IPS-NIHi7 (cell line): ENCODE measurements at regions not wholly inside any gene's neighbourhood (a gene's known extent, or its start where the extent isn't known, plus 50 kb on each side); places are given as distances from the start of the nearest gene placed in this dataset.

Experiments used
- DNase-seq: peaks from one replicate; pipeline ENCODE4 v3.0.0; 2012; ENCODE audit warnings: mixed read lengths; ENCODE audit errors: extremely low spot score

DNA sequence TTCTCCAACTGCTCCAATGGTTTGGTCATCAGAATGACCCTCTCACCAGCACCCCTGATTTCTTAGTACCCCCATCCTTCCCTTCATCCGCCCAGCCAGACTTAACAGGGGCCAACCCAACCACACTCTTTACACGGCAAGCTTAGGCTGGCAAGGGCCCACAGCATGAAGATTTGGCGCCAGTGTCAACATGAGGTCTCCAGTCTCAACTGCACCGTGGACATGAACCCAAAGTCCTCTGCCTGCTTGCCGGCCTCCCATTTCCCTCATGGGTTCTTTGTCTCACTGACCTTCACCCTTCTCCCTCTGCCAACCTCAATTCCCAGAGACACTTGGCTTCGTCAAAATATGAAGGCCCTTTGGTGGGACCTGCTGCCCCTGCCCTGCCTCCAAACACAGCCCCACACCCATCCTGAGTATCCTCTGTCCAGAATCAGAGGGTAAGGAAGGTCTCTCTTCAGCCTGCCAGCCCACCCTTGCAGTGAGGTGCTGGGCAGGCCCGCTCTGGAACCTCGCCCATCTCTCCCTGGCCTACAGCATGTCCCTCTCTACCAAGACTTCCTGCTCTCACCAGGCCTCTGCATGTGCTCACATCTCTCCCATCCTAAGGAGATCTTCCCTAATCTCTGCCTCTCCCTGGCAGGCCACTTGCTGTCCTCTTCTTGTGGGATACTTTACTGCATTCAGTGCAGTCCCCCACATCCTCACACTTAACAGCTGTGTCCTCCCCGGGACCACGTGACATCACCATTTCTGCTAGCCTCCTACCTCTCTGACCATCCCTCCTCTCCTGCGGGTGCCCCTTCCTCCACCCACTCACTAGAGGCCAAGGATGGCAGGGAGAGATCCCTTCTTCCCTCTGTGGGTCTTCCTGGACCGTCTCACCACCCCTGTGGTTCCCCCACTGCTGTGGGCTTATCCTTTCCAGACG lies 91.7 kb upstream of the ZMIZ1 start:
- no peak for DNase-seq

DNA sequence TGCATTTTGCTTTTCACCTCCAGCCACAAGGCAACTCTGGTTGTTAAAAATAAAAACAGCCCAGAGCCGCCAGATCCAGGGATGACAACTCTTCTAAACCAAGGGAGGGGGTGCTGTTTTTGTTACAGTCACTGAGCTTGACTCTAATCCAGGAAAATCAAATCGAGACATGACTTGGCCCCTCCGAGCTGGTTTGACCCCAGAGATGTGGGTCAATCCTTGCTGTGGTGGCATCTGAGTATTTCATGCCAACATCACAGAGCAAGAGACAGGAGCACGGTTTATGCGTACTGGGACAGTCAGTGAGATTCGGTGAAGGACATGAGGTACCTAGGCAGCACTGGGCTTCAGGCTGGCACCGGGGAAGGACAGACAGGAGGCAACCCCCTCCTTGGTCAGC lies 88.8 kb upstream of the ZMIZ1 start:
- no peak for DNase-seq

DNA sequence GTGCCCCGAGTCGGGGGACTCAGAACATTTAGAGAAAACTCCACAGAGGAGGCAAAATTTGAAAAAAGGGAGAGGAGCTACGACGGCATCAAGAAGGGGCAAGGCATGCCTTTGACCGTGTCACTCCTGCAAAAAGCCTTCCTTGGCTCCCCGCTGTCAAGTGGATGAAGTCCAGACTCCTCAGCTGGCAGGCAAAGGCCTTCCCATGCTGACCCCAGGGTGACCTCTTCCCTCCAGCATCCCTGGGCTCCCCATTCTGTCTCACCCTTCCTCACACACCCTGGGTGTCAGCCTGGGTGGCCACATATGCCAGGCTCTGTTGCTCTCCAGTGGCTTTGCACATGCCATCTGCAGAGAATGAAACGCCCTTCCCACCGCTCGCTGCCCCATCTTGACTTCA lies 88.4 kb upstream of the ZMIZ1 start:
- DNase-seq, result no peak

- DNase-seq, result no peak
These were observed 88.0 kb upstream of the ZMIZ1 start for GRCh38 chr10:78980815-78981214.

GRCh38 chr10:78981257-78981969 lies 87.4 kb upstream of the ZMIZ1 start:
- DNase-seq, result no peak

GRCh38 chr10:78981970-78982281 lies 86.8 kb upstream of the ZMIZ1 start:
- no peak for DNase-seq

GRCh38 chr10:78982726-78983125 lies 86.0 kb upstream of the ZMIZ1 start:
- DNase-seq, result no peak

- DNase-seq, result no peak
These were observed 85.2 kb upstream of the ZMIZ1 start for GRCh38 chr10:78983608-78984007.

DNA sequence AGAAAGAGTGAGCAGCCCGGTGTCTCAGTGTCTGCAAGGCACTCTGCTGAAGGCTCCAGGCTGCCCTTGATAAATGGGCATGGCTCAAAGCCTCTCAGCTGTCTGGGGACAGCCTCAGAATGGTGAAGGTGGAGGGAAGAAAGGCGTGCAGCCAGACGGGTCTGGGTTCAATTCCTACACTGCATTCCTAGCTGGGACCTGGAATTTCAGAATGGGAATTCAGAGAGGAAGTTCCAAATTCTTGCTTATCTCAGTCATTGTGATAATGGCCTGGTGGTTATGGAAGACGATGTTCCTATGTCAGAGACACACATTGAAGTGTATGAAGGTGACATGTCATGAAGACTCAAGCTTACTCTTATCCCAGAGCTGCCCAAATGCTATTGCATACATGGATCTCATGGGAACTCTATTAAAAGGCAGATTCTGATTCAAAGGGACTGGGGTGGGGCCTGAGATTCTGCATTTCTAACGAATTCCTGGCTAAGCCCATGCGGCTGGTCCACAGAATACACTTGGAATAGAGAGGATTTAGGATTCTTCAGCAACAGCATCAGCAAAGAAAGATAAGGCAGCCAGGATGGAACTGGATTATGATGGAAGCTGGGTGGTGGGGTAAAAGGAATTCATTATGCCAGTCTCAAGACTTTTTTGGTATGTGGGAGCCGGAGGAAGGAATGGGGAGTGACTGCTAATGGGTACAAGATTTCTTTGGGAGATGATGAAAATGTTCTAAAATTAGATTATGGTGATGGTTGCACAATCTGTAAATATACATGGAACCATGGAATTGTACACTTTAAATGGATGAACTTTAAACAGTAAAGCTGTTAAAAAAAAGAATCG lies 82.6 kb upstream of the ZMIZ1 start:
- DNase-seq, result no peak

- no peak for DNase-seq
These were observed 77.6 kb upstream of the ZMIZ1 start for GRCh38 chr10:78991187-78991586.

GRCh38 chr10:78992333-78992732 lies 76.4 kb upstream of the ZMIZ1 start:
- DNase-seq, result no peak

DNA sequence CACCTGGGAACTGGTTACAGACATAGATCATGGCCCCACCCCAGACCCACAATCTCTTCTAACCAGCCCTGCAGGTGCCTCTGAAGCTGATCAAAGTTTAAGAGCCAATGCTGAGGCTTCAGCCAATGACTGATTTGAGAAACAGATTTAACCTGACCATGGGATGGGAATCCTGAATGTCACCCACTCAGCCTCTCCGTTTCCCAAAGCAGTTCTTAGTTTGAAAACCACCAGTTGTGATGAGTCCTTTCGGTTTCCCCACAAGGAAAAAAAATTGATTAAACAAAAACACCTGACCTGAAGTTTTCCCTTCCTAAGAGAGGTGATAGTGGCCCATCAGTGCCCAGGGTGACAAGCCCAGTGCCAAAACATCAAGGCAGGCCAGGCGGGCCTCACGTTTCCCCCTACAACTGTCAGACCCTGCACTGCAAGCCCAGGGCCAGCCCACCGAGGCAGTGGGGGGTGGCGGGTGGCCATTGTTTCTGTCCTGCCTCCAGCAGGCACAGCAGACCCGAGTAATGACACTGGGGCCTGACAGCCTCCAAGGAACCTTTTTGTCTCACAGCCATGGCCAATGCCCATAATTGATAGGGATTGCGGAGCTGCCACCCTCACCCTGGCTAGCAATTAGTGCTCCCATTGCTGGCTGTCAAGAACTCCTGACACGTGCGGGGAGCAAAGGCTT lies 75.4 kb upstream of the ZMIZ1 start:
- no peak for DNase-seq

DNA sequence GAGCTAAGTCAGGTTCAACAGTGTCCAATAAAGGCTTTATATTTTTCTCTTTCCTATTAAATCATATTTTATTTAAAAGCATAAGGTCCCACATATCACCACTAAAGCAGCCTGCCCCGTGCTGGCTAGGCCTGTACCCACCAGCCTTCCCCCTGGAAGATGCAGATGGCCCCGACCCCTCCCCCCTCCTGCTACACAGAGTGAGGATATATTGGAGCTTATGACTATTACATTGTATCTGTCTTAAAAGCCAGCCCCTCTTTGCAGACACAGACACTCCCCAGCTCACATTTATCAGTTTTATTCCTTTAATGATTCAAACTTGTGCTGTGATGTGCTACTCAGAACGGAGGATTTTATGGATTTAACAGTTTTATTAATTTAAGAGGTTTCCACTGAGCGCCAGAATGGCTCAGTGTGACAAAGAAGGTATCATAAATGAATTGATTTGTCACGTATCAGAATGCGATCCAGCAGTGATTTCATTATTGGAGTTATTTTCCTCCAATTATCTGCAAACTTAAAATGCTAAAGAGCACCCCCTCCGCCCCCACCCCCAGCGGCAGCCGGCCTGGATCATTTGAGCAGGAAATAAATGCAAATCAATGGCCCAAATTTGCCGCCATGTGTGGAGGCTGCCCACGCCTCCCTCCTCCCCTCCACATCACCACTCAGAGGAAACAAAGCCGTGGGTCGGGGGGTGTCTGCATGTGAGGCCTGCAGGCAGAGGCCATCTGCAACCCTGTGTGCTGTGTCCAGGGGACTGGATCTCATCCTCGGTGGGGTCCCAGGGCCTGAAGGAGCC lies 72.6 kb upstream of the ZMIZ1 start:
- DNase-seq, result no peak

DNA sequence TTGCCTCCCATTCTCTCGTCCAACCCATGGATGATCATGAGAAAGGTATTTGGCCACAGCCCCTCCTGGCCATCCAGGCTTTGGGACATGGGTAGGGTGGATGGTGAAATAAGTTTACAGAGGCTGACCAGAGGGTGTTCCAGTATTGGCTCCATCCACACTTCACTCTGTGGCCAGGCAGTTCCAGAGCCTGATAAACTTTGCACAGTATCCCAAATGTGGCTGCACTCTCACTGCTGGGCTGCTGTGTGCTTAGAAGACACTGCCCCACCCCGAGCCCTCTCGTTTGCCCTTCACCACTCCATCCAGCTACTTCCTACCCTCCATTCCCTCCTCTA lies 72.0 kb upstream of the ZMIZ1 start:
- no peak for DNase-seq

DNA sequence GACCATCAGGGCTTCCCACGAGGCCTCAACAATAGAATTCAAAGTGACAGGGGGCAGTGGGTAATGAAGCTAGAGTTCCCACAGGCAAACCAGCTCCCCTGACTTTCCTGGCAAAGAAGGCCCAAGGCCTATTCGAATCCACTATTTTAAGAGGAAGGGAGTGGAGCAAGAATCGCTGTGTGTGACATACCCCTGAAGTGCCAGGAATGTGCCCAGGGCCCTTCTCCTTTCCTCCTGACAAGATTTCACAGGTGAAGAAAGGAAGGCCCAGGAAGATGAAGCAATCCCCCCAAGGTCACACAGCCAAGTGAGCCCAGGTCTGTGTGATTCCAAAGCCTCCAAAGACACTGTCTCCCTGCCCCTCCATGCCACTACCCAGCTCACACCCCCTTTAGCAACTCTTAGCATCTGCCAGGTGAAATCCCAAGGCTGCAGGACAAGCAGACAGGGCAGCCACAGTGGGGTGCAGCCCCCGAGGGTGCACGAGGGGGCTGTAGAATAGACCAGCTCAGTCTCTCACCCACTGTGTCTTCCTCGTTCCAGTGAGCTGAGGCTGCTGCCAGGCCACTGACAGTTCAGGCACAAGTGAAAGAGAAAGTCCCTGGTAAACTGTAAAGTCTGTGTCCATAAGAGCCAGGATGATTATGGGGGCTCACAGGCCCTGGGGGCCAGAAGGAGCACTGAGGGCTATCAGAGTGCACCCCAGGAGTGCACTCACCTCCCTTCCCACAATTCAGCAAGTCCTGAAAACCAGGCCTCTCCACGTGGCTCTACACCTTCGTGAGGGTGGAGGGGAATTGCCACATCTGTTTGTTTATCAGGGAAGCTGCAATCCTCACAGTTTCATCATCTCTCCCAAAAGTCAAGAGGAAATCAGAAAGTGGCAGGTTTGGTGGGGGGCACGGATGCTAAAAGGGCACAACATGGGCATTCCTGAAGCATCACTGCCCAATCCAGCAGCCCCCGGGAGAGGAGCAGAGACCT lies 70.8 kb upstream of the ZMIZ1 start:
- no peak for DNase-seq

- no peak for DNase-seq
These were observed 67.5 kb upstream of the ZMIZ1 start for GRCh38 chr10:79001082-79001885.

- DNase-seq, result no peak
These were observed 66.4 kb upstream of the ZMIZ1 start for GRCh38 chr10:79002336-79002735.

GRCh38 chr10:79003183-79004100 lies 65.3 kb upstream of the ZMIZ1 start:
- no peak for DNase-seq
